GM20000 (cell line): ENCODE measurements at regions not wholly inside any gene's neighbourhood (a gene's known extent, or its start where the extent isn't known, plus 50 kb on each side); places are given as distances from the start of the nearest gene placed in this dataset.

Experiments used
- DNase-seq: peaks from one replicate; pipeline ENCODE4 v3.0.0; 2012; ENCODE audit warnings: low spot score
- CTCF ChIP-seq: IDR thresholded peaks from 2 replicates; pipeline ENCODE4 v1.5.1; 2012; ENCODE audit warnings: mild to moderate bottlenecking, control low read depth; ENCODE audit errors: extremely low read depth, missing control alignments

- no peak for DNase-seq
- TF ChIP-seq CTCF: no peak
Measured at GRCh38 chr4:181162266-181162665, 1080.9 kb upstream of the TENM3 start.

- no peak for DNase-seq
Measured at GRCh38 chr4:181162676-181163075, 1080.5 kb upstream of the TENM3 start.

GRCh38 chr4:181166742-181167399 lies 1076.3 kb upstream of the TENM3 start:
- TF ChIP-seq CTCF: no peak
- DNase-seq: no peak

More at GRCh38 chr4:181162676-181163075, 1080.5 kb upstream of the TENM3 start:
- TF ChIP-seq CTCF: no peak

- no peak for TF ChIP-seq CTCF
Measured at GRCh38 chr4:181168011-181168805, 1075.0 kb upstream of the TENM3 start.

GRCh38 chr4:181173046-181173445 lies 1070.2 kb upstream of the TENM3 start:
- no peak for DNase-seq
- no peak for TF ChIP-seq CTCF

More at GRCh38 chr4:181168011-181168805, 1075.0 kb upstream of the TENM3 start:
- no peak for DNase-seq

- TF ChIP-seq CTCF: no peak
- DNase-seq: no peak
Measured at GRCh38 chr4:181176306-181176705, 1066.9 kb upstream of the TENM3 start.

- no peak for TF ChIP-seq CTCF
- DNase-seq: no peak
Measured at GRCh38 chr4:181181331-181181730, 1061.9 kb upstream of the TENM3 start.
